HUES48 (cell line): ENCODE measurements at regions not wholly inside any gene's neighbourhood (a gene's known extent, or its start where the extent isn't known, plus 50 kb on each side); places are given as distances from the start of the nearest gene placed in this dataset.

Experiments used
- H3K27ac ChIP-seq: one replicate; pipeline ENCODE4 v1.7.0; 2013; ENCODE audit warnings: low read depth, low read length, inconsistent platforms
- H3K27me3 ChIP-seq: 2 replicates; pipeline ENCODE4 v1.6.1; 2013; ENCODE audit warnings: mild to moderate bottlenecking, low read length; ENCODE audit not compliant: control insufficient read depth, insufficient read depth
- H3K36me3 ChIP-seq: 2 replicates; pipeline ENCODE4 v1.6.1; 2013; ENCODE audit warnings: low read length; ENCODE audit not compliant: control insufficient read depth, insufficient read depth
- H3K4me1 ChIP-seq: 2 replicates; pipeline ENCODE4 v1.6.1; 2013; ENCODE audit warnings: mild to moderate bottlenecking, low read length; ENCODE audit not compliant: control insufficient read depth, insufficient read depth
- H3K4me3 ChIP-seq: 2 replicates; pipeline ENCODE4 v1.5.1; 2013; ENCODE audit warnings: mild to moderate bottlenecking, low read depth, low read length
- H3K9ac ChIP-seq: 2 replicates; pipeline ENCODE4 v1.6.1; 2013; ENCODE audit warnings: mild to moderate bottlenecking, low read depth, low read length, moderate library complexity
- H3K9me3 ChIP-seq: 2 replicates; pipeline ENCODE4 v1.6.1; 2013; ENCODE audit warnings: low read length; ENCODE audit not compliant: control insufficient read depth, insufficient read depth

DNA sequence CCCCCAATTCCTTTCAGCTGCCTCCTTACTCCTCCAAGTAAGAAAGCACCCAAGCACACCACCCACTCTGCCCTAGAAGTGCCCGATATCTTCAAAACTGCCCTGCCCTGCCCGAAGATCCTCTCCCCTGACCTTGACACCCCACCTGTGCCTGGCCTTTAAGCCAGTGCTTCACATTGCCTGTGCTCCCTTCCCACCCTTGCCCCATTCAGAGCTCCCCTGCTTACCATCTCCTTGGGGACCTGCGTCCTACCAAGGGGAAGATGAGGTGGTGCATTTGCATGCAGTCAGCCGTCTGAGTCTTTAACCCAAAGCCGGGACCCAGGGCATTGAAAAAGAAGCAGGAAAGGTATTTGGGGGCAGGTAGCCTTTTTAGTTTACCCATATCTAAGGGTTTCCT, 73.5 kb upstream of the SLCO3A1 start:
- Histone ChIP-seq H3K4me1 (no peaks in the 10 kb centered on the region), H3K9me3 (no peaks in the 10 kb centered on the region), H3K27ac (no peak overlapping the region), H3K36me3 (no peaks in the 10 kb centered on the region), H3K27me3 (no peaks in the 10 kb centered on the region), H3K9ac (no peak overlapping the region), H3K4me3 (no peak overlapping the region)

DNA sequence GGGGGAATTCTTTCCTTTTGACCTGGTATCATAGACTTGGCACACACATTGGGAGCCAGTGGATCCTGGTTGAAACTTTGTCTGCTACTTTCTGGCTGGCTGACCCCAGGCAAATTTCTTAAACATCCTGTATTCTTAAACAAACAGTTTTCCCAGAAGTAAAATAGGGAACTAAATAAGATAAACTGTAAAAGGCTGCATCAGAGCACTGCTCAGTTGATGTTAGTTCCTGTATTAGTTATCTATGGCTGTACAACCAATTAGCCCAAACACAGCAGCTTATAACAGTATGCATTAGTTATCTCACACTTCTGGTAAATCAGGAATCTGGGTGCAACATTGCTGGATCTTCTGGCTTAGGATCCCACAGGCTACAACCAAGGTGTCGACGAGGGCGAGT, 73.1 kb upstream of the SLCO3A1 start:
- H3K27me3 ChIP-seq, result no peaks in the 10 kb centered on the region
- H3K4me1 ChIP-seq, result no peaks in the 10 kb centered on the region
- no peaks in the 10 kb centered on the region for H3K9me3 ChIP-seq
- H3K9ac ChIP-seq, result no peak overlapping the region
- no peak overlapping the region for H3K27ac ChIP-seq
- no peak overlapping the region for H3K4me3 ChIP-seq
- H3K36me3 ChIP-seq, result no peaks in the 10 kb centered on the region

DNA sequence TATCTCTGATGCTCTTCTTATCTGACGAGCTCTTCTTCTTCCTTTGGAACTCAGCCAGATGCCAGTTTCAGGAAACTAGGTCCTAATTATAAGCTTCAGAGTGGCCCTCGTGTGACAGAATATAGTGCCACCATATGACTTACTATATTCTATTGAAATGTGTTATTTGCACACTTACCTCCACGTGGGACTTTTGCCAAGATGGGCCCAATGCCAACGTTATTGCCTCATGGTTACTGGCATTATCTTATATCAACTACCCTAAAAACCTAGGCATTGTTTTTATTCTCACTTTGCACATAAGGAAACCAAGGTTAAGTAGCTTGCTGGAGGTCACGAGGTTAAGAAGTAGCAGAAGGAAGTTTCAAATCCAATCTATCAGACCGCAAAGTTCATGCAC, 71.3 kb upstream of the SLCO3A1 start:
- no peak overlapping the region for H3K27ac ChIP-seq
- no peaks in the 10 kb centered on the region for H3K36me3 ChIP-seq
- no peak overlapping the region for H3K9ac ChIP-seq
- H3K9me3 ChIP-seq, result no peaks in the 10 kb centered on the region
- H3K4me3 ChIP-seq, result no peak overlapping the region
- no peaks in the 10 kb centered on the region for H3K4me1 ChIP-seq
- H3K27me3 ChIP-seq, result no peaks in the 10 kb centered on the region

DNA sequence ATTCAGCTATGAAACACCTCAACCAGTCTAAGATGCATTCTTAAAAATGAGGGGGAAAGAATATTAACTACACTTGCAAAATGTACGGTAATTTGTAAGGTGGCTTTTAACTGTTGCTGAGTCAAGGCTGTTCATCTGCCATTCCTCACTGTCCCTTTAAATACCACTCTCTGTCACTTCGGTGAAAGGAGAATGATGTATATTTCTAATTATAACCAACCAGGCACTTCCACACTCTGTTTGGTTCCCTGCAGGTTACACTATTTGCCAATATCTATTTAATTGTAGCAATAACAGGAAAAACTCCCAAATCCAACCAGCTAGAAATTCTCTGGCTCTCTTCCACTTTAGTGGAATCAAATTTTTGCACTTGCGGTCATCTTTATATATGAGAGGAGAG, 70.5 kb upstream of the SLCO3A1 start:
- no peaks in the 10 kb centered on the region for H3K36me3 ChIP-seq
- H3K9me3 ChIP-seq, result no peaks in the 10 kb centered on the region
- no peak overlapping the region for H3K9ac ChIP-seq
- H3K27ac ChIP-seq, result no peak overlapping the region
- H3K4me3 ChIP-seq, result no peak overlapping the region
- H3K27me3 ChIP-seq, result no peaks in the 10 kb centered on the region
- no peaks in the 10 kb centered on the region for H3K4me1 ChIP-seq

DNA sequence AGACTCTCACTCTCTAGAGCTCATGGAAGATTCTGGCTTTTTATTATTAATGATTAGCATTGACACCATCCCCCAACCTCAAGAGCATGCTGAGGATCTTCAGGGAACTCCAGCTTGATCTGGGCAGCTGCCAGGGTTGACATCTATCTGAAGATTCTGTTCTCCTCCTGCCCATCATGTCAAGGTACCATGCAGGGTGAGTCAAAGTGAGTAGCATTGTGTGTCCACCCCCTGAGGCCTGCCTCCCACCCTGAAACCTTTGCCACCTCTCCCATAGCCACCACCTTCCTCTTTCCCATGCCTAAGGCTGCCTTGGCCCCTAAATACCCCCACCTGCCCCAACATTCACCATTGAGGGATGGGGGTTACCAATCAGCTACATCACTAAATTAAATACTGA, 70.1 kb upstream of the SLCO3A1 start:
- no peaks in the 10 kb centered on the region for H3K9me3 ChIP-seq
- H3K27ac ChIP-seq, result no peak overlapping the region
- no peak overlapping the region for H3K9ac ChIP-seq

DNA sequence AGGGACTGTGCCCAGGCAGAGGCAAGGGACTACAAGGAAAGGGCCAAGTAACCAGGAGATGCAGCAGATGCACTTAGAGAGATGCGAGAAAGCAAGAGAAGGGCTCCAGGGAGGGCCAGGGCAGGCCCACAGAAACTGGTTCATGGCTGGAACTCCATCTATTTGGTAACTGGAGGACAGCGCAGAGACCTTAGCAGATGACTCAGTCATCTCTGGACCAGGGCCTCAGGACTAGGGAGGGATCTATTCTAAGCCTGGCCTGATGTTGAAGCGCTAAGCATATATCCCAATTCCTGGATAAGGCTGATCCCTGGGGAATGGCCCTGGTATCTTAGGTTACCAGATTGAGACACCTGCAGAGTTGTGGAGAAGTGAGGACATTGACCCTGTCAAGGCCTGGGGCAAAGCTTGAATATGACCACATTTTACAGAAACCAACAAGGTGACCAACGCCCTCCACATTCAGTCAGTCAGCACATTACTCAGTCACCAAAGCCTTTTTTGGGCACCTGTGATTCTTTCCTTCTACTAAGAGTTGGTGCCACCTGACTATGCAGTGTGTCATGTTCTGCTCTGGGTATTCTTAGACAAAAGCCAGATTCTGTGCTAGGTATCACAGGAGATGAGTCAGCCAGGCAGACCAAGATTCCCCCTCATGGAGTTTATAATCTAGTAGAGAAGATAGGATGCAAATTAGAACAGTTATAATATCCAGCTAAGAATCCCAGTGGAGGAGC, 68.4 kb upstream of the SLCO3A1 start:
- Histone ChIP-seq H3K27me3 (no peaks in the 10 kb centered on the region), H3K4me3 (no peak overlapping the region), H3K9me3 (no peaks in the 10 kb centered on the region), H3K36me3 (no peaks in the 10 kb centered on the region), H3K9ac (no peak overlapping the region), H3K27ac (no peak overlapping the region), H3K4me1 (no peaks in the 10 kb centered on the region)

More for the DNA sequence above, 70.1 kb upstream of the SLCO3A1 start:
- Histone ChIP-seq H3K4me1 (no peaks in the 10 kb centered on the region), H3K27me3 (no peaks in the 10 kb centered on the region), H3K36me3 (no peaks in the 10 kb centered on the region), H3K4me3 (no peak overlapping the region)

DNA sequence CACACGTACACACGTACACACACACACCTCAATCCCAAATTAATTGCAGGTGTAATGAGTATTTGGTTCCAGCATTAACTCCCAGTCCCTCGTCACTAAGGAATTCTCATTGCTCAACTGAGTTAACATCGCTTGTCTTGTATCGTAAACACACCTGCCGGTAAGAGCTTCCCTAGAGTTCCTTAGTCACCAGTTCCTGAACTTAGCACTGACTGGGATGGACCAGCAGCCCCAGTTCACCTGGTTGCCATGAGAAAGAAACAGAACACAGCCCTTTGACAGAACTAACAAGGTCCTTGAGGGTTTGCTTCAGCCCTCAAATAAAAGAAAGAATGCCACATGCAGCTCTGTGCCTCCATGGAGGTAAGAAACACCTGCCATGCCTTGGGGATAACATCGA, 66.3 kb upstream of the SLCO3A1 start:
- Histone ChIP-seq H3K4me1 (no peaks in the 10 kb centered on the region), H3K9me3 (no peaks in the 10 kb centered on the region), H3K27ac (no peak overlapping the region), H3K4me3 (no peak overlapping the region), H3K27me3 (no peaks in the 10 kb centered on the region), H3K36me3 (no peaks in the 10 kb centered on the region), H3K9ac (no peak overlapping the region)

DNA sequence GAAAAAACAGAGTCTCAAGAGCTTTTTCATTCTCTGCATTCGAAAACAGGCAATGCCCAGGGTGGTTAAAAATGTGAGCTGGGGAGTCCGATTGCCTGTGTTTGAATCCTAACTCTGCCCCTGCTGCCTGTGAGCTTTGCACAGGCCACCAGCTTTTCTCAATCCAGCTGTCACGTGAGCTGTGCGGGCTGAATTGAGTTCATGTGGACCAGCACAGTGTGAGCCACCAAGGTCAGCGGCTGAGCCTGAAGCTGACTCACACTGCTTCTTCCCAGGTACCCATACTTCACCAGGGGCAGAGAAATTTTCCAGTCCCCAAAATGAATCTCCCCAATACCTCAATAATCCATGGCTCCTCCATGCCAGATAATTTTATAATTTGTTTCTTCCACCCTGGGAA, 64.4 kb upstream of the SLCO3A1 start:
- Histone ChIP-seq H3K36me3 (no peaks in the 10 kb centered on the region), H3K27me3 (no peaks in the 10 kb centered on the region), H3K4me1 (no peaks in the 10 kb centered on the region), H3K9me3 (no peaks in the 10 kb centered on the region), H3K4me3 (no peak overlapping the region), H3K27ac (no peak overlapping the region), H3K9ac (no peak overlapping the region)

DNA sequence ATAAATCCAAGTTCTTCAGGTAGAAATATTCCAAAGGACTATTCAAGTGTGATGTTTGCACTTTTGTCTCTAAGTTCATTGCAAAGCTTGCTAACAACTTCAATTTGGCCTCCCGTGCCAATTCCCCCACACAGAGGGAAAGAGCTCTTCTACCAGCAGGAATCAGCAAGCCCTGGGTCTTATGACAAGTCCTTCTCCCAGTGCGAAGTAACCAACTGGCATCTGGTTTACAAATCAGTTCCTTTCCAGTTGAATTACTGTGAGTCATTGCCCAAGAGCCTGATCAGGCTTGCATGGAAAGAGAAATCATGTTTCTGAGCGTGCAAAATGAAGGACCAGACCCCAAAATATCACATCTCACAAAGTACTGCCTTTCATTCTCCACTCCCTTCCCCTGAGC, 62.7 kb upstream of the SLCO3A1 start:
- H3K4me1 ChIP-seq, result no peaks in the 10 kb centered on the region
- H3K36me3 ChIP-seq, result no peaks in the 10 kb centered on the region
- H3K27ac ChIP-seq, result no peak overlapping the region
- H3K27me3 ChIP-seq, result no peaks in the 10 kb centered on the region
- H3K9me3 ChIP-seq, result no peaks in the 10 kb centered on the region
- no peak overlapping the region for H3K4me3 ChIP-seq
- H3K9ac ChIP-seq, result no peak overlapping the region

DNA sequence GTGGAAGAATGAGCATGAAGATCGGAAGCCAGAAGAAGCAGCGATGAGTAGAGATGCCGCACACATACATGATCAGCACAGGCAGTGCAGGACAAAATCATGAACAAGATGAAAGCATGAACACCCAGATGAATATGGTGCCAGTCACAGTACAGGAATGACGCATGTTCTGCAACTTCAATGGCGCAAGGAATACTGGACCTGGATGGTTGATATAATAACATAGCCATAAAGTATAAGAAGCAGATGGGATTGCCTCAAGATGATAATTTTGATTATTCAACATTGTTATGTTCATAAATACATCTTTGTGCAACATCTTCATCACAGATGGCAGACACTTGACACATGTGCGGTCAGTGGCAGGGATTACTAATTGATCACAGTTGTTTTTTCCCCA, 59.7 kb upstream of the SLCO3A1 start:
- Histone ChIP-seq H3K9me3 (no peaks in the 10 kb centered on the region), H3K27ac (no peak overlapping the region), H3K9ac (no peak overlapping the region), H3K4me3 (no peak overlapping the region), H3K36me3 (no peaks in the 10 kb centered on the region), H3K4me1 (no peaks in the 10 kb centered on the region), H3K27me3 (no peaks in the 10 kb centered on the region)

DNA sequence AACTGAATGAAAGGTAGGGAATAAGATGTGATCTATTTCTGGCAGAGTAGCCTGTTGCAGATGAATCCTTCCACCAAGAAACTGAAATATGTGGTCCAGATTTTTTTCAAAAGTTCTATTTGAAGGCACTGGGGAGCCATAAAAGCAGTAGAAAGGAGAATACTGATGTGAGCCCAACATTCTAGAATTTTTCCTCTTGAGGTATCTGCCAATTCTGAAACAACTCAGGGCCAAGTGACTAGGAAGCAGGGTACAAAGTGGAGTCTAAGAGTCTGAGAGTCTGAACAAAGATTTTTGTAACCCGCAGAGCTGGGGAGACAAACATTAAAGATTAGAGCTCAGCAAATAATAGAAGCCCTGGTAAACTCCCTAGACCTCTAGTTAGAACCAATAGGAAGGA, 58.3 kb upstream of the SLCO3A1 start:
- Histone ChIP-seq H3K36me3 (no peaks in the 10 kb centered on the region), H3K9ac (no peak overlapping the region), H3K27me3 (no peaks in the 10 kb centered on the region), H3K9me3 (no peaks in the 10 kb centered on the region), H3K4me1 (no peaks in the 10 kb centered on the region), H3K27ac (no peak overlapping the region), H3K4me3 (no peak overlapping the region)
